HG03575 (cell line): ENCODE measurements at regions not wholly inside any gene's neighbourhood (a gene's known extent, or its start where the extent isn't known, plus 50 kb on each side); places are given as distances from the start of the nearest gene placed in this dataset.
"Not testable (repeated sequence)": the region's sequence is repeated elsewhere in the genome, so short reads cannot be mapped to it uniquely, and the experiment has no call there.

Source experiments
- ATAC-seq: cut with Tn5 transposase; IDR thresholded peaks from one replicate; pipeline ENCODE4 v1.9.1; 2021; ENCODE audit not compliant: unreplicated experiment, insufficient number of reproducible peaks, low FRiP score; ENCODE audit errors: extremely low read depth

GRCh38 chr21:35578831-35579471 is 481.4 kb downstream of the SETD4 start:
- ATAC-seq, result no peak

DNA sequence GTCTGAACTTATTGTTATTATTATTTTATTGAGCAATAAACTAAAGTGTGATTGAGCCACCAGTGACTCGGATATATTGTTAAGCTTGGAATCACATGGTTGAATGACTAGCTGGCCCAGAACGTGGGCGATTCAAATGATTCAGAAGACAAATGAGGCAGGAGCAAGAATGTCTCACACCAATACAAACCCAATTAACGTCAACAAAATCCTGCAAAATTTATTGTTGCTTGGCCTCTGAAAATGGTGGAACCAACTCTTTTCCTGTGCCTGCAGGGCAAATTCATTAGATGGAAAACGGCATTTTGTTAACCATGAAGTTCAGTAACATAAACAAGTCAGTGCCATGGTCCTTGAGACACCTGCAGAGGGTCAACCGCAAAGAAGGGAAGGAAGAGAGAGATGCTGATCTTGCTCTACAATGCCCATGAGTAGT is 482.0 kb downstream of the SETD4 start:
- ATAC-seq, result no peak

DNA sequence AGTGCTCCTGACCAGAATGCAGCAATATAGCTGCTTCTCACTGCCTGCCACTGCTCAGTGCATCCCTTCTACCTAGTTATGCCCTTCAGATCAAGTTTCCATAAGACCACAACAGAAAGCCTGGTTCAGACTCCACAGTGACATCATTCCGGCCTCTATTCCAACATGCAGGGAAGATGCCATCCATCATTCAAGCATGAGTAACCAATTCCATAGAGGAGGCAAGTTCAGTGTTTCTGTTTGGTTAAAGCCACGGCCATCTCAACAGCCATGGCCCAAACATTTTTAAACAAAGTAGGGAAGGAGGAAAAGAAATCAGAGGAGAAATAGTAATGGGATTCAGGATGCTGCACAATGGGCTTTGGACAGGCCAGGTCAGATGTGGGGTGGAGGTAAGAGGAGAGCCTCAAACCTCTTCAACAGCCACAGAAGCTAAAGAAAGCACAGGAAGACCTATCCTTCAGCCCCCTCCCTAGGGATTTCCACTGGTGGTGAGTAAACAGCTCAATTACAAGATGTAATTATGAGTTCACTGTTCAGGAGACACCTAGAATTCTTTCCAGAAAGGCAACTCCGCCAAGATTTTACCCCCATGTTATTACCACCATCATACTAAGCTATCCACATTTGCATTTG is 484.9 kb downstream of the SETD4 start:
- ATAC-seq, result no peak

GRCh38 chr21:35573472-35574374 is 486.6 kb downstream of the SETD4 start:
- ATAC-seq, result no peak

DNA sequence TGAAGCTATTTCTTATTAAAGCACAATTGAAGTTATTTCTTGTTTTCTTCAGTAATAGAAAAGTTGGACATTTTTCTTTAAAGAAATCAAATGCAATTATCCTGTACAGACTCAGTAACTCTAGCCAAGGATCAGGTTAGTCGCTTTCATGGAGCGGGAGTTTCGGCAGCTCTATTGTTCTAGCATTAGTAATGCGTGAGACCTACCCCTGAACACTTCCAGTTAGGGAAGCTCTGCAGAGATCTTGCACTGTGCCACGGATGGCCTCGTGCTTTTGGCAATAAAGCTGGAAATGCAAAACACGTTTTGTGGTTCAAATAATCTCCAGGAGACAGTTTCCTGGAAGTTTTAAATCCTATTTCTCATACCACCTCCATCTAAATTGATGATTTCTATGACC is 488.4 kb downstream of the SETD4 start:
- ATAC-seq, result no peak

GRCh38 chr21:35568643-35569042 is 491.7 kb downstream of the SETD4 start:
- ATAC-seq, result no peak

DNA sequence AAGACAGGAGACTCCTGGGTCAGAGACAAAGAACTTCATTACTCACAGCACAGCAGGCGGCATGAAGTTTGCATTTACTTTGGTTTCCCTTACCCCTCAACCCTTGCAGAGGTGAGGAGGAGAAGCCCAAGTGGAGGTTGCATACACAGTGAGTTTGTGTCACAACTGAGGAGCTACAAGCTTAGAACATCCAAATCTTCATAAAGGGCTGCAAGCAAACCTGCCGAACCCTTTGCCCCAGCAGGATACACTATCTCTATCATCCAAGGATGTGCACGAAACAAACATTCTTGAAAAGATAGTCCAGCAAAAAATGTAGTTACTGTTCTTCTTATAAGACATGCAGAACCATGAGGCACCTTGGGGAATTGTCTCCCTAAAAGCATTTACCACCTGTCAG is 493.5 kb downstream of the SETD4 start:
- no peak for ATAC-seq

GRCh38 chr21:35565204-35565611 is 495.1 kb downstream of the SETD4 start:
- no peak for ATAC-seq

DNA sequence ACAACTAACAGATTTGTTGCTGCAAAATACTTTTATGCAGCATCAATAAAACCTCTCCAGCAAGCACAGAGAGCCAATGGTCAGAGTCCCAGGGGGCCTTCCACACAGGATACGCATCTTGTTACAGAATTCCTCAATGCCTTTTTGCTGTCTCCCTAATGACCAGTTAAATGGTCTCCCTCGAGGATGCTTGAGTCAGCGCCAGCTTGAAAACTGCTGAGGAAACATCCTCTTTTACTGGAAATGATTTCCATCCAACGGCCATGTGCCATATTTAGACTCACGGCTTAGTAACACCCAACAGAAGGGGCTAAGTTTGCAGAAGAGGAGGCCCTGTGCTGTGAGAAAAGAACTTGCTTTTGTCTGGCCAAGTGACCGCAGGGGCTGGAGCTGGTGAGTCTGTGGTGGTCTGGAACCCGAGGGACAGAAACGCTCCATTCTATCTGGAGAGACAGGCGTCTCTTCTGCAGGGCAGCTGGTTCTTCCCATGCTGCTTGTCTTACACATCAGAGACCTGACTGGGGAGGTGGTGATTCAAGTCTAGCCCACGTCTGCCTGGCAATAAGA is 496.4 kb downstream of the SETD4 start:
- no peak for ATAC-seq

DNA sequence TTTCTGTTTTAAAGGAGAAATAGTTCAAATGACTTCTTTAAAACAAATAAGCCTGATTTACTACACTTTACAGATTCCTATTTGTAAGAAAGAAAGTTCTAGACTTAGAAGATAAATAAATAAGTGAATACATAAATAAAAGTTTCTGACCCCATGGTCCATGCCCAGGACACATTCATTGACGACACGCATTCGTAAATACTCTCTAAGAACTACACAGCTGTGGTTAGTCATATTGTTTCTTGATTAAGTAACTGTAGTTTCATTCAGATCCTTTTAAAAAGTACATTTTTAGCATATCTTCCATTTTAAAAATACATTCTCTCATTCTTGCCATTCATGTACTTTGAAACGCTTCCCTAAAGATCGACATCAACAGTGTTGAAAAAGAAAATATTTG is 497.4 kb downstream of the SETD4 start:
- ATAC-seq, result no peak

DNA sequence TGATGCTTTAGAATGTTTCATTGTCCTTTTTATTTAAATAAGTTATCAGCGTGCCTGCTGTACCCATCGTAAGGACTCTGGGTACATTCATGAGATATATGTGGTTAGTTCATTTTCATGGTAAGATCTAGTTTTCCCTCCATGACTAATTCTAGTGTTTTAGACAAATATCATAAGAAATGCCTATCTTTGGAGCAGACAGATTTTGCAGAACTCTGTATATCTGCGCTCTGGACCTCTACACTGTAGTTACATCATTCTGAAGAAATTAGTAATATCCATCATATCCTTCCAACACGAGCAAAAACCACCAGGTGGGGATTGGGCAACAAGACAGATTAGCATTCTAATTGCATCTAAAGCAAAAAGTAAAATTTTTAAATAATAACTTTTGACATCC is 499.2 kb downstream of the SETD4 start:
- ATAC-seq, result no peak

DNA sequence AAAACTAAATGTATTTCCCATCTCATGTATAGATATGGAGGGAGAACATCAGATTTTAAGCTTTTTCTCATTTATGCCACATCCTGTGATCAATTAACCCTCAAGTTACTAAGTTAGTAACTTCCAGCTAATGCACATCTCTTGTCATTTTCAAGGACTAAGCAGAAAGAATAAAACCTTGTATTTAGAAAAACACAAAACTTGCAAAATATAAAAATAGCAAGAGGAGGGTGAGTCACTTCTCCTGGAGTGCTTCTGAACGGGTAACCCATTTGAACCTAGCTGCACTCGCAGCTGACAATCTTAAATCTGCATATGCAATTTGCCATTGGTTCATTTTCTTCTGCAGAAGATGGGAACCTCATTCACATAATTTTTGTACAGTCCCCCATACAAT is 500.5 kb downstream of the SETD4 start:
- ATAC-seq, result no peak

- ATAC-seq, result no peak
These were observed 501.0 kb downstream of the SETD4 start for GRCh38 chr21:35559128-35559828.

DNA sequence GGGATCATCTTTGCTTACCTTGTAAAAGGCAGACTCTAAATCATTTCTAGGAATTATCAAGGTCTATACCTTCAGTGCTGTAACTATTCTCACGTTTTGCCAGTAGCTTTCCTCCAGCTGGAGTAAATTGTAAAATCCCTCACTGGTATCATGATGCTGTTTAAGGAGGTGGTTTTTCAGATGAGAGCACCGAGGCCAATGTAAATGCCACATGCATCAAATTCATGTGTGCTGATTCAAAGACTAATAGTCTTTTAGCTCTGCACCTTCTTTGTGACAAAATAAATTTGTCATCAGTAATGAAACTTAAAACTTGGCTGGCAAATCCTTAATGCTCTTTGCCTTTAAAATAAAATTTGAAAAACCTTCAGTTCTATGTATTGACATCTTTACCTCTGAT is 503.8 kb downstream of the SETD4 start:
- ATAC-seq, result no peak

GRCh38 chr21:35552483-35552882 is 503.4 kb upstream of the RUNX1 start:
- not testable (repeated sequence) for ATAC-seq

GRCh38 chr21:35548904-35549615 is 500.0 kb upstream of the RUNX1 start:
- no peak for ATAC-seq

- ATAC-seq, result no peak
These were observed 499.1 kb upstream of the RUNX1 start for GRCh38 chr21:35547946-35548774.

- ATAC-seq, result no peak
These were observed 494.6 kb upstream of the RUNX1 start for GRCh38 chr21:35543746-35544145.
